HG02970 (cell line): ENCODE measurements at regions not wholly inside any gene's neighbourhood (a gene's known extent, or its start where the extent isn't known, plus 50 kb on each side); places are given as distances from the start of the nearest gene placed in this dataset.
A peak's percentile ranks its signal among the peaks of the same experiment; 100 is the strongest.

Experiments used
- ATAC-seq: cut with Tn5 transposase; IDR thresholded peaks from one replicate; pipeline ENCODE4 v1.9.1; 2021; ENCODE audit warnings: mild to moderate bottlenecking, moderate library complexity, moderate number of reproducible peaks; ENCODE audit not compliant: unreplicated experiment, low FRiP score

GRCh38 chr10:104574427-104574826 is 66.7 kb upstream of the SORCS3 start:
- no peak for ATAC-seq

GRCh38 chr10:104574838-104575237 is 66.3 kb upstream of the SORCS3 start:
- no peak for ATAC-seq

- ATAC-seq, result no peak
Observed at GRCh38 chr10:104576611-104577010, 64.5 kb upstream of the SORCS3 start.

GRCh38 chr10:104577163-104577562 is 63.9 kb upstream of the SORCS3 start:
- no peak for ATAC-seq

DNA sequence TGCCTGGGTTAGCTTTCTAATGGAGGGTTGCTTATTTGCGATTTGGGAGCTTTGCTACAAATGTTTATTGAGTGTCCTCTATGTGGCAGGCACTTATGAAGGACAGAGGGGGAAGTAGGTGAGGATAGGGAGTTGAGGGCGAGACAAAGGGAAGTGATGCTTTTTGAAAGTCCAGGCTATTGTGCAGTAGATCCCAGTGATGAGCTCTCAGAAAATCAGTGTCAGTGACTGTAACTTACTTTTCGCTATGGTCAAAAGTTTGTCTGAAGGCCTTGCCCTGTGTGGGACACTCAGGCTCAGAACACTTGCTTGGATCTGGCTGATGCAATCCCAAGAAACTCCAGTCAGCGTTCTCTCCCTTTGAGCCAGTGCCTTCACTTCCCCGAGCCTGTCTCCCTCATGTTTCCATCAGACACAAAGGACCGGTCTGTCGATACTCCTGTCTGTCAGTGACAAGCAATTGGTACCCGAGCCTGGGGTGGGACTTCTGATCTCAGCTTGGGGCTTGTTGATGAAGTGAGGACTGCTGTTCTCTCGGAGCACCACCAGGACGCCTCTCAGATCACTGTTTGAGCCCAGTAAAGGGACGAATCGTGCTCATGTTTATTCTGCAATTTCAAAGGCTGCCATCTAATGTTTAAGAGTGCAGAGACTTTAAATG is 63.1 kb upstream of the SORCS3 start:
- no peak for ATAC-seq

- no peak for ATAC-seq
Observed at GRCh38 chr10:104578671-104579070, 62.4 kb upstream of the SORCS3 start.

DNA sequence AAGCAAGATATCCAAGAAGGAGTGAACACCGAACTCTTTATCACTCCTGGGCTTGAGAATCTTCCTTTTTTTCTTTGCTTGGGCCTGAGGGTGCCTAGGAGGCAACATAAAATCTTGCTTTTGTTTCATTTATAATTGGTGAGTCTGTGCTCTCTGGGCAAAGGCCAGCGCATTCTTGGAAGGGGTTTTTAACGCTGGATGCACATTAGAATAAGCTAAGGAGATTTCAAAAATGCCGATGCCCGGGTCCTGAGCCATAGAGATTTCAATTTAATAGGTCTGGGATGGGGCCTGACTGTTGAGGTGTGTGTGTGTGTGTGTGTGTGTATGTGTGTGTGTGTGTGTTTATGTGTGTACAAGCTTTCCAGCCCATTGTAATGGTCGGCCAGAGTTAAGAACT is 62.0 kb upstream of the SORCS3 start:
- ATAC-seq, result no peak

GRCh38 chr10:104580321-104580720 is 60.8 kb upstream of the SORCS3 start:
- ATAC-seq, result no peak

- peak; percentile 54 for ATAC-seq
Observed at GRCh38 chr10:104580774-104581675, 60.1 kb upstream of the SORCS3 start.

DNA sequence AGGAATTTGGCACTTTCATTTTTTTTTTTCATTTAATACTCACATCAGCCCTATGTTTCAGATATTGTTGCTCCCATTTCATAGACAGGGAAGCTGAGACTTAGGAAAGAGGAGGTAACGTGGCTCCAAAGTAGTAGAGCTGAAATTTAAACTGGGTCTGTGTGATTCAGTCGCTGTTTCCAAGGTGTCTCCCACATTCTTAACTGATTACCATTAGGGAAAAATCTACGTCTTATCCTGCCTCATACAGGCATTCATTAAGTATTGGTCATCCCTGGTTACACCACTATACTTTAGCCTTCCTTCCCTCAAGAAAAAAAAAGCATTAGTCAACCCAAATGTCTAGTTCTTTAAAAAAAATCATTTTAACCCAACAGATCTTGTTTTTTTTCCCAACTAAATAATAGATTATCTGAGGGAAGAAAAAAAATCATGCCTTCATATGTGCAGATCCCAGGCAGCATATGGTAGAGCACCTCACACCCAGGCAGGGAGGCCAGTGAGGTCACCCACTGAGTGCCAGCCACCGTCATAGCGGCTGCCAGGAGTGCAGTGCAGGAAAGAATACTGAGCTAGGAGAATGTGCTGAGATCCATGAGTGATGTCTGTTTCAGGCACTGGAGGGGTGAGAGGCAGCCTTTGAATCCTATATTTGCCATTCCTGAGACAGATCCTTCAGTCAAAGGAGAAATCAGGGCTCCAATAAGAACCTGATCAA is 59.0 kb upstream of the SORCS3 start:
- ATAC-seq, result no peak

GRCh38 chr10:104582602-104582951 is 58.5 kb upstream of the SORCS3 start:
- no peak for ATAC-seq

DNA sequence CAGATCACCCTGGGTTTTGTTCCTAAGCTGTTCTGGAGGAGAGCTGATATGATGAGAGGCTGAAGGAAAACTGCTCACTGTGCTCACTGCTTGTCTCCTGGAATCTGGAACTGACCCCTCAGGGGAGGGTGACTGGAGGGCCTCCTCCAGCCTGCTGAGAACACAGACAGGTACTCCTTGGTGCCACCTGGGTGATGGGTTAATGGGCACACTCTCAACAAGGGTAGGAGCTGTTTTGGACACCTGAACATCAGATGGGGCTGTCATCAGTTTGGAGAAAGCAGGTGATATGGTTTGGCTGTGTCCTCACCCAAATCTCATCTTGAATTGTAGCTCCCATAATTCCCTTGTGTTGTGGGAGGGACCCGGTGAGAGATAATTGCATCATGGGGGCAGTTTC is 58.1 kb upstream of the SORCS3 start:
- no peak for ATAC-seq

- ATAC-seq, result no peak
Observed at GRCh38 chr10:104584541-104584940, 56.5 kb upstream of the SORCS3 start.

- ATAC-seq, result no peak
Observed at GRCh38 chr10:104587751-104588150, 53.3 kb upstream of the SORCS3 start.

DNA sequence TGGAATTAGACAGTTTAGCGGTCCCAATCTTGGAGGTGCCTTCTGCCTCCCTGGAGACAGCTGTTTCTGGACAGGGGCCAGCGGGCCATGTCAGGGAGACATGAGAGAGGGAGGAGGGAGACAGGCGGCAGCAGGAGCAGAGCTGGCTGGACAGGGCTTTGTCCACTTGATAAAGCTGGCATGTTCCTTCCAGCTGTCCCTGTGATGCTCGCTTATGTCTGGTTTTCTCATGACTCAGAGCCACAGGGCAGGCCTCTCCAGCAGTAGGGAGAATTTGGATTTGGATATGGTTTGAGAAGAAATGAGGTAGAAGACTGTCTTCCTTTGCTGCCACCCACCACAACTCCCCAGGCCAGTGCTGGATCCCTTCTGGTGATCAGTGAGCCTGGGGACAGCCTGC is 51.7 kb upstream of the SORCS3 start:
- no peak for ATAC-seq

DNA sequence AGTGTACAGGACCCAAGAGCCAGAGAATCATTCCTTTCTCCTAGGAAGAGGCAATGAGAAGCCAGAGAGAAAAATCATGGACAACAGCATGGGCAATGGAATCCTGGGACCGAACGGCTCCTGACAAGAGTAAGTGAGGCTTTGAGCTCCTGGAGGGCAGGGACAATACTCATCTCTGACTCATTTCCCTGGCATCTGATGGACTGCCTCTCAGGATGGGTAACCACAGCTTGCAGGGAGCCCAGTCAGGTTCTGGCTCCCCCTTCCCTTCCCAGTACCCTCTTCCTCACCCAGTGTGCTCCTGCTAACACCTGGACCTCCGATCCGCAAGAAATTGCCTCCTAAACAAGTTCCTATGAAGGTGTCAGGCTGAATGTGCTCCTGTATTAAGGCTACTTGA is 51.2 kb upstream of the SORCS3 start:
- ATAC-seq, result no peak
